WTC11 (cell line): ENCODE measurements at regions not wholly inside any gene's neighbourhood (a gene's known extent, or its start where the extent isn't known, plus 50 kb on each side); places are given as distances from the start of the nearest gene placed in this dataset.

Experiments
- AR ChIP-seq: fragments of 250-450 bp; sonication (Bioruptor Pico); IDR thresholded peaks from 2 replicates; pipeline ENCODE4 v1.9.0; 2021; ENCODE audit warnings: mild to moderate bottlenecking
- ATF3 ChIP-seq: sonication (generic); formaldehyde crosslinking; conservative IDR thresholded peaks from 2 replicates; pipeline ENCODE4 v1.8.1; 2022; ENCODE audit warnings: mild to moderate bottlenecking, missing genetic modification reagents
- PRRX2 ChIP-seq: fragments of 250-450 bp; sonication (Bioruptor Pico); IDR thresholded peaks from 2 replicates; pipeline ENCODE4 v1.8.0; 2021; ENCODE audit warnings: mild to moderate bottlenecking

GRCh38 chr16:77669057-77669456 is 53.3 kb upstream of the NUDT7 start (continued):
- TF ChIP-seq AR (CRISPR knock-in tag) (no peak), ATF3 (CRISPR knock-in tag) (no peak), PRRX2 (no peak)
